Endothelial cell of umbilical vein (primary cell): ENCODE measurements at regions not wholly inside any gene's neighbourhood (a gene's known extent, or its start where the extent isn't known, plus 50 kb on each side); places are given as distances from the start of the nearest gene placed in this dataset.

Experiments
- BruUV-seq: library from RNA; stranded (reverse); fragments of 400-500 nt; replicated peaks from 2 replicates; lab custom pipeline; 2021; lab: Mats Ljungman, UMichigan
- CTCF ChIA-PET: fragments of 300-600, 350-600 bp; sonication (Branson Sonifier 250); formaldehyde crosslinking; loops from one replicate; lab custom pipeline; 2021; ENCODE audit warnings: antibody characterized with exemption, inconsistent platforms; lab: Charles Lee
- POLR2A ChIA-PET: fragments of 300-600, 350-600 bp; sonication (Branson Sonifier 250); formaldehyde crosslinking; loops from one replicate; lab custom pipeline; 2021; ENCODE audit warnings: antibody characterized with exemption, inconsistent platforms; lab: Charles Lee
- DNase-seq: peaks from one replicate; pipeline ENCODE4 v3.0.0-alpha.2; 2011; ENCODE audit warnings: low read depth, low spot score
- FAIRE-seq: peaks from 2 replicates; lab custom pipeline; 2011; peaks lifted over from hg19 to GRCh38; lab: Jason Lieb, UNC
- H2AFZ ChIP-seq: 2 replicates; pipeline ENCODE4 v1.6.0; 2012; ENCODE audit warnings: low read depth, low read length, control low read depth, inconsistent platforms
- H3K27ac ChIP-seq: 2 replicates; pipeline ENCODE4 v1.5.1; 2011; ENCODE audit warnings: low read depth, mild to moderate bottlenecking, control low read depth, low read length, moderate library complexity; ENCODE audit not compliant: insufficient read depth
- H3K27me3 ChIP-seq, 2 experiments: 2 replicates each; pipeline versions ENCODE4 v1.6.0 to v1.6.1; 2011; ENCODE audit warnings: low read length in 2 of 2, mixed read lengths in 1 of 2; ENCODE audit not compliant: control insufficient read depth in 2 of 2, insufficient read depth in 2 of 2
- H3K36me3 ChIP-seq, 2 experiments: 2 replicates in 1 of 2; 3 replicates in 1 of 2; pipeline ENCODE4 v1.5.1; 2011; ENCODE audit warnings: low read length in 2 of 2, mild to moderate bottlenecking in 1 of 2, moderate library complexity in 1 of 2; ENCODE audit not compliant: control insufficient read depth in 2 of 2, insufficient read depth in 2 of 2; ENCODE audit errors: extremely low read depth in 1 of 2
- H3K4me1 ChIP-seq: 3 replicates; pipeline ENCODE4 v1.5.1; 2011; ENCODE audit warnings: mild to moderate bottlenecking, low read length; ENCODE audit not compliant: control insufficient read depth, insufficient read depth; ENCODE audit errors: extremely low read depth
- H3K4me2 ChIP-seq: 2 replicates; pipeline ENCODE4 v1.6.1; 2011; ENCODE audit warnings: low read length, control low read depth, mixed read lengths; ENCODE audit not compliant: insufficient read depth
- H3K4me3 ChIP-seq, 3 experiments: fragments of 200-600 bp in 1 of 3; sonication (generic), shearing (Covaris generic) in 1 of 3; replicated peaks in 1 of 3; 2 replicates each; pipeline ENCODE4 v1.5.1; 2011 to 2016; ENCODE audit warnings: control low read depth in 3 of 3, low read length in 3 of 3, mild to moderate bottlenecking in 2 of 3, inconsistent platforms in 1 of 3, low read depth in 1 of 3, moderate library complexity in 1 of 3; ENCODE audit not compliant: insufficient read depth in 1 of 3
- H3K79me2 ChIP-seq: 2 replicates; pipeline ENCODE4 v1.6.0; 2012; ENCODE audit warnings: low read length, inconsistent platforms; ENCODE audit not compliant: control insufficient read depth, insufficient read depth
- H3K9ac ChIP-seq: replicated peaks from 2 replicates; pipeline ENCODE3; 2011; ENCODE audit warnings: low read length, control low read depth; ENCODE audit not compliant: insufficient read depth; ENCODE audit errors: extremely low read depth
- H3K9me1 ChIP-seq: replicated peaks from 3 replicates; pipeline ENCODE4 v1.6.0; 2011; ENCODE audit warnings: mild to moderate bottlenecking, low read length; ENCODE audit not compliant: control insufficient read depth, insufficient read depth; ENCODE audit errors: extremely low read depth
- H3K9me3 ChIP-seq: replicated peaks from 2 replicates; pipeline ENCODE4 v1.5.1; 2012; ENCODE audit warnings: low read length, inconsistent platforms; ENCODE audit not compliant: control insufficient read depth, insufficient read depth
- H4K20me1 ChIP-seq: replicated peaks from 2 replicates; pipeline ENCODE3; 2011; ENCODE audit warnings: mild to moderate bottlenecking, low read length; ENCODE audit not compliant: control insufficient read depth, insufficient read depth; ENCODE audit errors: extremely low read depth
- CTCF ChIP-seq, 2 donors: IDR thresholded peaks; 1 replicate in 1 of 2; 2 replicates in 1 of 2; pipeline ENCODE4 v1.5.1; 2011; ENCODE audit warnings: low read length in 2 of 2, mild to moderate bottlenecking in 2 of 2, moderate library complexity in 2 of 2, control low read depth in 1 of 2, inconsistent platforms in 1 of 2, low read depth in 1 of 2; ENCODE audit not compliant: insufficient read depth in 1 of 2; ENCODE audit errors: extremely low read depth in 1 of 2
- EZH2 ChIP-seq: IDR thresholded peaks from 2 replicates; pipeline ENCODE4 v1.6.1; 2012; ENCODE audit warnings: borderline replicate concordance, low read depth, mild to moderate bottlenecking, moderate library complexity, low read length, inconsistent platforms; ENCODE audit not compliant: severe bottlenecking
- FOS ChIP-seq: IDR thresholded peaks from 2 replicates; pipeline ENCODE4 v1.6.1; 2011; ENCODE audit warnings: mild to moderate bottlenecking, low read length, moderate library complexity, borderline replicate concordance; ENCODE audit not compliant: insufficient read depth
- GATA2 ChIP-seq: IDR thresholded peaks from 2 replicates; pipeline ENCODE4 v1.7.0; 2011; ENCODE audit warnings: low read depth, mild to moderate bottlenecking, moderate library complexity, mixed read lengths, low read length; ENCODE audit not compliant: insufficient read length, insufficient read depth
- JUN ChIP-seq: IDR thresholded peaks from 2 replicates; pipeline ENCODE4 v1.6.1; 2011; ENCODE audit warnings: borderline replicate concordance, low read depth; ENCODE audit not compliant: insufficient read length, insufficient read depth
- MAX ChIP-seq: IDR thresholded peaks from 2 replicates; pipeline ENCODE4 v1.6.1; 2011; ENCODE audit not compliant: insufficient read depth, insufficient read length
- MYC ChIP-seq: IDR thresholded peaks from one replicate; pipeline ENCODE4 v1.6.1; 2011; ENCODE audit warnings: mild to moderate bottlenecking, low read depth, low read length
- POLR2A ChIP-seq: IDR thresholded peaks from 2 replicates; pipeline ENCODE4 v1.6.1; 2012; ENCODE audit warnings: low read depth, mild to moderate bottlenecking, control low read depth, low read length
- POLR2AphosphoS5 ChIP-seq: IDR thresholded peaks from 2 replicates; pipeline ENCODE4 v1.6.1; 2012; ENCODE audit warnings: low read depth, mild to moderate bottlenecking, control low read depth, low read length, moderate library complexity; ENCODE audit not compliant: insufficient read depth
- dilution Hi-C: fragments of 300-500 bp; cut with MboI; formaldehyde crosslinking; loops from one replicate; pipeline ENCODE4 v1.15.0; 2019; ENCODE audit warnings: low sequenced_read_pairs; ENCODE audit not compliant: extremely low pct_ligation_motif_present
- intact Hi-C: fragments of 100-400 bp; cut with micrococcal nuclease; formaldehyde crosslinking; loops from one replicate; pipeline ENCODE4 v1.10.0; 2022

- Histone ChIP-seq H4K20me1 (no peaks in the 10 kb centered on the region), H3K9me1 (no peaks in the 10 kb centered on the region), H3K4me2 (no peak overlapping the region), H3K27me3 (no peaks in the 10 kb centered on the region), H3K9me3 (peaks cover 5% of the 10 kb centered on the region), H3K36me3 (no peaks in the 10 kb centered on the region), H3K79me2 (no peaks in the 10 kb centered on the region), H2AFZ (no peak overlapping the region), H3K4me1 (no peaks in the 10 kb centered on the region), H3K4me3 (no peak overlapping the region), H3K9ac (no peak overlapping the region), H3K27ac (no peak overlapping the region)
- TF ChIP-seq POLR2AphosphoS5 = no peak
- TF ChIP-seq JUN = no peak
- no peak for TF ChIP-seq CTCF (IDR thresholded peaks at IDR 0.05; ENCODE audit: extremely low read depth in 1 of 2, insufficient read depth in 1 of 2, low read depth in 1 of 2, low read length in 2 of 2)
- no peak for TF ChIP-seq MYC
- no peak for TF ChIP-seq FOS
- TF ChIP-seq GATA2 = no peak
- no peak for TF ChIP-seq MAX
- no peak for TF ChIP-seq POLR2A
- no peak for TF ChIP-seq EZH2
- CTCF ChIA-PET = no interaction called here
- dilution Hi-C loops (no loop called here), intact Hi-C loops (no loop called here)
- POLR2A ChIA-PET = no interaction called here
- no peak for DNase-seq
- no peak for FAIRE-seq
- no TSS peak for BruUV-seq
Observed at GRCh38 chr7:69373171-69374043, 224.9 kb upstream of the AUTS2 start.
